ENCODE measurements at regions not wholly inside any gene's neighbourhood (a gene's known extent, or its start where the extent isn't known, plus 50 kb on each side); places are given as distances from the start of the nearest gene placed in this dataset.

GRCh38 chr2:133949595-133949994 lies 304.3 kb upstream of the MGAT5 start:
- in situ Hi-C loops (cut with MboI) (no loop called here), intact Hi-C loops (cut with micrococcal nuclease; ENCODE audit: unreplicated experiment) (no loop called here)
- FAIRE-seq: no peak
- TF ChIP-seq RAD21 (IDR thresholded peaks at IDR 0.05; ENCODE audit: insufficient read depth, low read depth, low read length) (no peak), SMC3 (IDR thresholded peaks at IDR 0.05; ENCODE audit: borderline replicate concordance, low read length) (no peak), MLLT1 (IDR thresholded peaks at IDR 0.05) (no peak), TCF12 (IDR thresholded peaks at IDR 0.05; ENCODE audit: low read depth, low read length) (no peak), PAX8 (IDR thresholded peaks at IDR 0.05) (no peak), NFXL1 (IDR thresholded peaks at IDR 0.05; ENCODE audit: borderline replicate concordance) (no peak), RUNX3 (IDR thresholded peaks at IDR 0.05; ENCODE audit: low read length) (no peak), ZSCAN29 (IDR thresholded peaks at IDR 0.05) (no peak), CHD4 (IDR thresholded peaks at IDR 0.05) (no peak), POLR2AphosphoS2 (IDR thresholded peaks at IDR 0.05; ENCODE audit: low read depth, low read length) (no peak), E2F8 (IDR thresholded peaks at IDR 0.05; ENCODE audit: low read depth, partially characterized antibody) (no peak)
- BruUV-seq (replicated peaks): no TSS peak
- WGBS (ENCODE audit: insufficient coverage, insufficient replicate concordance, low lambda C conversion rate, missing lambda C conversion rate): 58% methylated on average over 3 of the region's 3 CpGs
- Histone ChIP-seq H2AFZ (ENCODE audit: control insufficient read depth, low read depth, low read length) (no peak overlapping the region), H3K9me3 (replicated peaks; ENCODE audit: control insufficient read depth, insufficient read depth, low read length) (no peaks in the 10 kb centered on the region; the same call in 1 of the 3 replicates), H3K27ac (ENCODE audit: control insufficient read depth, insufficient read depth) (no peak overlapping the region), H3K27me3 (replicated peaks in 1 of 2; ENCODE audit: control insufficient read depth in 2 of 2, insufficient read depth in 2 of 2, low read length in 1 of 2) (no peaks in the 10 kb centered on the region), H3K4me2 (ENCODE audit: control insufficient read depth, insufficient read depth) (no peak overlapping the region), H3K79me2 (ENCODE audit: control insufficient read depth, insufficient read depth, low read length) (no peaks in the 10 kb centered on the region), H3K4me1 (ENCODE audit: control insufficient read depth, insufficient read depth, low read length) (peaks cover 39% of the 10 kb centered on the region), H3K36me3 (ENCODE audit: control insufficient read depth in 2 of 2, insufficient read depth in 2 of 2, low read length in 1 of 2) (no peaks in the 10 kb centered on the region), H3K4me3 (no peak overlapping the region), H3K9ac (ENCODE audit: control insufficient read depth, insufficient read depth, low read length) (no peak overlapping the region), H4K20me1 (ENCODE audit: control insufficient read depth, insufficient read depth) (no peaks in the 10 kb centered on the region)
- ATAC-seq: no peak
- SMC1A ChIA-PET (ENCODE audit: uncharacterized antibody, unreplicated experiment): interaction anchor here (0.6 to 1.3 kb wide), 5 partner anchors 9 to 462 kb away, joined by 3 to 4 read pairs (median 3); no protein-coding TSS in a partner anchor
- RAD21 ChIA-PET (ENCODE audit: unreplicated experiment): interaction anchor here (1.2 kb wide), 1 partner anchor 63 kb away, joined by 3 read pairs; no protein-coding TSS in a partner anchor
- POLR2A ChIA-PET: no interaction called here
- no peak for DNase-seq (ENCODE audit: low read depth, low spot score)
- CTCF ChIA-PET: interaction anchor here (1.4 to 1.5 kb wide), 2 partner anchors 12 to 63 kb away, joined by 3 to 5 read pairs; no protein-coding TSS in a partner anchor

Measured in GM12878 (cell line).